ENCODE measurements at regions not wholly inside any gene's neighbourhood (a gene's known extent, or its start where the extent isn't known, plus 50 kb on each side); places are given as distances from the start of the nearest gene placed in this dataset.

DNA sequence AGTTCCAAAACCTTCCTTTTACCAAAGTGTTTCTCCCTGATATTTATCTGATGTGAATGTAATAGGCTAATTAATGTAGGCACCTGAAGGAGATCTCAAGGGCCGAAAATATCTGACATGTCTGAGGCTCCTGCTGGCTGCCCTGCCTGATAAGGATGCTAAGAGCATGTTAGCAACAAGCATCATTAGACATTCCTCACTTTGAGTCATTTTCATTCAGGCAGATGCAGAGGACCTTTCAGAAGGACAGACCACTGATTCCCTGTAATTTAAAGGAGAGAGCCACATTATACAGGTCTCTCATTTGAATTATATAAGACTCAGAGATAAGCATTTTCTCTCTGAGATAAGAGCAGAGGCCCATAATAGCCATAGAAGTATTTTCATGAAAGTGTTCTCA lies 222.4 kb upstream of the NCKAP5 start:
- no peak for TF ChIP-seq CTCF (IDR thresholded peaks at IDR 0.05; ENCODE audit: insufficient read depth in 1 of 2, low read depth in 1 of 2, low read length in 1 of 2, severe bottlenecking in 1 of 2, unreplicated experiment in 1 of 2)
- CTCF ChIA-PET, result no interaction called here
- no TSS peak for BruUV-seq (replicated peaks)

GRCh38 chr2:133791191-133791590 lies 222.9 kb upstream of the NCKAP5 start:
- Histone ChIP-seq H3K9me3 (peaks cover 9% of the 10 kb centered on the region; the same call in 1 of the 2 replicates), H3K4me3 (ENCODE audit: low read depth, low read length) (no peak overlapping the region), H3K4me1 (no peaks in the 10 kb centered on the region), H3K27me3 (replicated peaks; ENCODE audit: control insufficient read depth, insufficient read depth, low read length) (no peaks in the 10 kb centered on the region), H3K36me3 (ENCODE audit: control insufficient read depth, insufficient read depth, low read length) (no peaks in the 10 kb centered on the region)
- ChIA-PET POLR2A (no interaction called here), CTCF (no interaction called here)
- BruUV-seq (replicated peaks), result no TSS peak
- no peak for TF ChIP-seq CTCF (IDR thresholded peaks at IDR 0.05; ENCODE audit: insufficient read depth in 1 of 2, low read depth in 1 of 2, low read length in 1 of 2, severe bottlenecking in 1 of 2, unreplicated experiment in 1 of 2)
- Mint-ChIP-seq H3K27me3 (ENCODE audit: insufficient read depth, unreplicated experiment) (peaks cover 2% of the 10 kb centered on the region), H3K27ac (ENCODE audit: unreplicated experiment) (no peak overlapping the region), H3K4me3 (ENCODE audit: unreplicated experiment) (no peak overlapping the region), H3K4me1 (ENCODE audit: low read depth, unreplicated experiment) (no peaks in the 10 kb centered on the region), H3K36me3 (ENCODE audit: insufficient read depth, unreplicated experiment) (no peaks in the 10 kb centered on the region), H3K9me3 (ENCODE audit: unreplicated experiment) (peaks cover 21% of the 10 kb centered on the region)
- no peak for DNase-seq
- intact Hi-C loops (cut with micrococcal nuclease; ENCODE audit: unreplicated experiment), result no loop called here

More for the DNA sequence above, 222.4 kb upstream of the NCKAP5 start:
- H3K36me3 ChIP-seq (ENCODE audit: control insufficient read depth, insufficient read depth, low read length), result no peaks in the 10 kb centered on the region
- no peak overlapping the region for H3K4me3 Mint-ChIP-seq (ENCODE audit: unreplicated experiment)
- POLR2A ChIA-PET, result no interaction called here
- no peaks in the 10 kb centered on the region for H3K4me1 ChIP-seq
- no peak for DNase-seq
- no peaks in the 10 kb centered on the region for H3K36me3 Mint-ChIP-seq (ENCODE audit: insufficient read depth, unreplicated experiment)
- H3K4me3 ChIP-seq (ENCODE audit: low read depth, low read length), result no peak overlapping the region
- peaks cover 9% of the 10 kb centered on the region; the same call in 1 of the 2 replicates for H3K9me3 ChIP-seq
- no peaks in the 10 kb centered on the region for H3K27me3 ChIP-seq (replicated peaks; ENCODE audit: control insufficient read depth, insufficient read depth, low read length)
- H3K4me1 Mint-ChIP-seq (ENCODE audit: low read depth, unreplicated experiment), result no peaks in the 10 kb centered on the region
- peaks cover 16% of the 10 kb centered on the region for H3K9me3 Mint-ChIP-seq (ENCODE audit: unreplicated experiment)
- H3K27ac Mint-ChIP-seq (ENCODE audit: unreplicated experiment), result no peak overlapping the region
- peaks cover 2% of the 10 kb centered on the region for H3K27me3 Mint-ChIP-seq (ENCODE audit: insufficient read depth, unreplicated experiment)
- intact Hi-C loops (cut with micrococcal nuclease; ENCODE audit: unreplicated experiment), result no loop called here

DNA sequence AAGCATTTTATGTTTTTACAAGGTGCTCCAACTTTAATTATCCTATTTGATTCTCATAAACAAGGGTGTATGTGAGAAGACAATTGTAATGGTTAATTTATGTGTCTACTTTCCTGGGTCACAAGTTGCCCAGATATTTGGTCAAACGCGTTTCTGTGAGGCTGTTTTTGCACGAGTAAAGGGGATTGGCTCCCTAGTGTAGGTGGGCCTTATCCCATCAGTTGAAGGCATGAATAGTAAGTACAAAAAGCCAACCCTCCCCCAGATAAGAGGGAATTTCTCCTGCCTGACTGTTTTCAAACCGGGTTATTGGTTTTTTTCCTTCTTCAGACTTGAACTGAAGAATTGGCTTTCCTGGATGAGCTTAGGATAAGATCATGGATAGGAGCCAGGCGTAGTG lies 224.0 kb upstream of the NCKAP5 start:
- intact Hi-C loops (cut with micrococcal nuclease; ENCODE audit: unreplicated experiment), result no loop called here
- Histone ChIP-seq H3K4me1 (no peaks in the 10 kb centered on the region), H3K4me3 (ENCODE audit: low read depth, low read length) (no peak overlapping the region), H3K36me3 (ENCODE audit: control insufficient read depth, insufficient read depth, low read length) (no peaks in the 10 kb centered on the region), H3K27me3 (replicated peaks; ENCODE audit: control insufficient read depth, insufficient read depth, low read length) (no peaks in the 10 kb centered on the region), H3K9me3 (peaks cover 14% of the 10 kb centered on the region; the same call in 1 of the 2 replicates)
- no peak for DNase-seq
- H3K27me3 Mint-ChIP-seq (ENCODE audit: insufficient read depth, unreplicated experiment), result peaks cover 2% of the 10 kb centered on the region
- H3K36me3 Mint-ChIP-seq (ENCODE audit: insufficient read depth, unreplicated experiment), result no peaks in the 10 kb centered on the region
- H3K4me1 Mint-ChIP-seq (ENCODE audit: low read depth, unreplicated experiment), result no peaks in the 10 kb centered on the region
- no peak overlapping the region for H3K27ac Mint-ChIP-seq (ENCODE audit: unreplicated experiment)
- POLR2A ChIA-PET, result no interaction called here
- CTCF ChIA-PET, result no interaction called here
- TF ChIP-seq CTCF (IDR thresholded peaks at IDR 0.05; ENCODE audit: insufficient read depth in 1 of 2, low read depth in 1 of 2, low read length in 1 of 2, severe bottlenecking in 1 of 2, unreplicated experiment in 1 of 2), result no peak
- H3K9me3 Mint-ChIP-seq (ENCODE audit: unreplicated experiment), result peaks cover 29% of the 10 kb centered on the region
- no TSS peak for BruUV-seq (replicated peaks)
- no peak overlapping the region for H3K4me3 Mint-ChIP-seq (ENCODE audit: unreplicated experiment)
